Left ventricle myocardium inferior (tissue), 1 donor: ENCODE measurements at regions not wholly inside any gene's neighbourhood (a gene's known extent, or its start where the extent isn't known, plus 50 kb on each side); places are given as distances from the start of the nearest gene placed in this dataset.

ENCODE experiments used
- DNase-seq: peaks from one replicate; pipeline ENCODE4 v3.0.0-alpha.2; 2020
- H3K27ac ChIP-seq: fragments of 200-600 bp; replicated peaks from 2 replicates; pipeline ENCODE4 v1.8.0; 2021
- H3K27me3 ChIP-seq: fragments of 200-600 bp; 2 replicates; pipeline ENCODE4 v1.8.0; 2021; ENCODE audit warnings: low read depth
- H3K36me3 ChIP-seq: fragments of 200-600 bp; 2 replicates; pipeline ENCODE4 v1.8.0; 2021
- H3K4me1 ChIP-seq: fragments of 200-600 bp; 2 replicates; pipeline ENCODE4 v1.8.0; 2021
- H3K4me3 ChIP-seq: fragments of 200-600 bp; 2 replicates; pipeline ENCODE4 v1.8.0; 2021; ENCODE audit warnings: mild to moderate bottlenecking, moderate library complexity
- H3K9me3 ChIP-seq: fragments of 200-600 bp; replicated peaks from 2 replicates; pipeline ENCODE4 v1.8.0; 2021
- CTCF ChIP-seq: fragments of 200-600 bp; IDR thresholded peaks from 2 replicates; pipeline ENCODE4 v1.8.0; 2021; ENCODE audit warnings: antibody characterized with exemption, mild to moderate bottlenecking, borderline replicate concordance
- intact Hi-C: fragments of 100-400 bp; cut with micrococcal nuclease; formaldehyde crosslinking; loops from one replicate; pipeline ENCODE4 v1.11.0; 2022
- donor health status: DM: no; HTN: yes; CAD: no; lungs with severe emphysema.

GRCh38 chr6:120682145-120682544, 652.1 kb downstream of the TBC1D32 start:
- Histone ChIP-seq H3K4me1 (no peaks in the 10 kb centered on the region), H3K36me3 (no peaks in the 10 kb centered on the region), H3K27ac (no peak overlapping the region), H3K27me3 (no peaks in the 10 kb centered on the region), H3K9me3 (peaks cover 11% of the 10 kb centered on the region), H3K4me3 (no peak overlapping the region)
- TF ChIP-seq CTCF: no peak
- no peak for DNase-seq
- intact Hi-C loops: no loop called here

GRCh38 chr6:120681204-120681603, 653.1 kb downstream of the TBC1D32 start:
- no peaks in the 10 kb centered on the region for H3K27me3 ChIP-seq
- TF ChIP-seq CTCF: no peak
- DNase-seq: no peak
- H3K9me3 ChIP-seq: peaks cover 17% of the 10 kb centered on the region
- no peak overlapping the region for H3K27ac ChIP-seq
- no peaks in the 10 kb centered on the region for H3K36me3 ChIP-seq
- intact Hi-C loops: no loop called here
- H3K4me3 ChIP-seq: no peak overlapping the region
- no peaks in the 10 kb centered on the region for H3K4me1 ChIP-seq

- Histone ChIP-seq H3K36me3 (no peaks in the 10 kb centered on the region), H3K9me3 (peaks cover 17% of the 10 kb centered on the region), H3K4me1 (no peaks in the 10 kb centered on the region), H3K27ac (no peak overlapping the region), H3K27me3 (no peaks in the 10 kb centered on the region), H3K4me3 (no peak overlapping the region)
- no peak for TF ChIP-seq CTCF
- intact Hi-C loops: no loop called here
- DNase-seq: no peak
Observed at GRCh38 chr6:120675886-120676285, 658.4 kb downstream of the TBC1D32 start.

- Histone ChIP-seq H3K9me3 (peaks cover 16% of the 10 kb centered on the region), H3K27me3 (no peaks in the 10 kb centered on the region), H3K36me3 (no peaks in the 10 kb centered on the region), H3K4me3 (no peak overlapping the region), H3K4me1 (no peaks in the 10 kb centered on the region), H3K27ac (no peak overlapping the region)
- DNase-seq: no peak
- TF ChIP-seq CTCF: no peak
- intact Hi-C loops: no loop called here
Observed at GRCh38 chr6:120671519-120671918, 662.8 kb downstream of the TBC1D32 start.

- no peaks in the 10 kb centered on the region for H3K27me3 ChIP-seq
- intact Hi-C loops: no loop called here
- no peak overlapping the region for H3K4me3 ChIP-seq
- TF ChIP-seq CTCF: no peak
- no peak overlapping the region for H3K27ac ChIP-seq
- H3K9me3 ChIP-seq: no peaks in the 10 kb centered on the region
- no peak for DNase-seq
- H3K36me3 ChIP-seq: no peaks in the 10 kb centered on the region
- H3K4me1 ChIP-seq: no peaks in the 10 kb centered on the region
Observed at GRCh38 chr6:120652506-120652905, 681.8 kb downstream of the TBC1D32 start.

- no peak overlapping the region for H3K4me3 ChIP-seq
- intact Hi-C loops: no loop called here
- no peak overlapping the region for H3K27ac ChIP-seq
- no peaks in the 10 kb centered on the region for H3K9me3 ChIP-seq
- H3K27me3 ChIP-seq: no peaks in the 10 kb centered on the region
- DNase-seq: no peak
- no peak for TF ChIP-seq CTCF
- H3K36me3 ChIP-seq: no peaks in the 10 kb centered on the region
- H3K4me1 ChIP-seq: no peaks in the 10 kb centered on the region
Observed at GRCh38 chr6:120648713-120649112, 685.6 kb downstream of the TBC1D32 start.
